MCF 10A (cell line): ENCODE measurements at regions not wholly inside any gene's neighbourhood (a gene's known extent, or its start where the extent isn't known, plus 50 kb on each side); places are given as distances from the start of the nearest gene placed in this dataset.

Experiments used
- BruUV-seq: library from RNA; stranded (reverse); fragments of 400-500 nt; replicated peaks from 2 replicates; lab custom pipeline; 2021; lab: Mats Ljungman, UMichigan
- CTCF ChIA-PET: fragments of 300-600 bp; sonication (Branson Sonifier 250); formaldehyde crosslinking; extraction: SDS; loops from one replicate; lab custom pipeline; 2021; ENCODE audit warnings: antibody characterized with exemption, inconsistent platforms; lab: Yijun Ruan, JAX
- POLR2A ChIA-PET: fragments of 300-600, 350-650 bp; sonication (Branson Sonifier 250); formaldehyde crosslinking; extraction: SDS; loops from one replicate; lab custom pipeline; 2020; ENCODE audit warnings: antibody characterized with exemption, inconsistent platforms; lab: Yijun Ruan, JAX
- DNase-seq: peaks from one replicate; pipeline ENCODE4 v3.0.0-alpha.2; 2018; ENCODE audit not compliant: unreplicated experiment
- H3K27ac Mint-ChIP-seq: one replicate; pipeline ENCODE4 v1.8.0; 2022; ENCODE audit warnings: mild to moderate bottlenecking, low read depth, mixed read lengths; ENCODE audit not compliant: unreplicated experiment
- H3K27me3 Mint-ChIP-seq: one replicate; pipeline ENCODE4 v1.8.0; 2022; ENCODE audit warnings: mixed read lengths; ENCODE audit not compliant: insufficient read depth, unreplicated experiment
- H3K36me3 Mint-ChIP-seq: one replicate; pipeline ENCODE4 v1.8.0; 2022; ENCODE audit warnings: mild to moderate bottlenecking, moderate library complexity, mixed read lengths; ENCODE audit not compliant: insufficient read depth, unreplicated experiment
- H3K4me1 Mint-ChIP-seq: one replicate; pipeline ENCODE4 v1.8.0; 2022; ENCODE audit warnings: mixed read lengths; ENCODE audit not compliant: insufficient read depth, unreplicated experiment
- H3K4me3 Mint-ChIP-seq: one replicate; pipeline ENCODE4 v1.8.0; 2022; ENCODE audit warnings: mild to moderate bottlenecking, moderate library complexity, mixed read lengths; ENCODE audit not compliant: unreplicated experiment
- H3K9me3 Mint-ChIP-seq: one replicate; pipeline ENCODE4 v1.8.0; 2022; ENCODE audit warnings: mixed read lengths; ENCODE audit not compliant: unreplicated experiment
- CTCF ChIP-seq: fragments of 200-600 bp; IDR thresholded peaks from one replicate; pipeline ENCODE4 v1.8.0; 2022; ENCODE audit warnings: antibody characterized with exemption, mild to moderate bottlenecking; ENCODE audit not compliant: unreplicated experiment
- intact Hi-C: fragments of 100-400 bp; cut with micrococcal nuclease; formaldehyde crosslinking; loops from 2 replicates; pipeline ENCODE4 v1.14.1; 2022

- Mint-ChIP-seq H3K27me3 (no peaks in the 10 kb centered on the region), H3K36me3 (peaks cover 6% of the 10 kb centered on the region), H3K27ac (no peak overlapping the region), H3K4me3 (no peak overlapping the region), H3K9me3 (peaks cover 16% of the 10 kb centered on the region), H3K4me1 (no peaks in the 10 kb centered on the region)
- ChIA-PET CTCF (no interaction called here), POLR2A (no interaction called here)
- no TSS peak for BruUV-seq
- no peak for TF ChIP-seq CTCF
- intact Hi-C loops = no loop called here
- DNase-seq = no peak
These were observed 75.1 kb upstream of the GRIK1 start for GRCh38 chr21:30014886-30015285.

GRCh38 chr21:29991624-29992023 is 51.8 kb upstream of the GRIK1 start:
- H3K36me3 Mint-ChIP-seq = no peaks in the 10 kb centered on the region
- BruUV-seq = no TSS peak
- POLR2A ChIA-PET = no interaction called here
- no peak for TF ChIP-seq CTCF
- peaks cover 11% of the 10 kb centered on the region for H3K9me3 Mint-ChIP-seq
- no peak for DNase-seq
- CTCF ChIA-PET = no interaction called here
- H3K4me3 Mint-ChIP-seq = no peak overlapping the region
- peaks cover 50% of the 10 kb centered on the region for H3K27me3 Mint-ChIP-seq
- H3K27ac Mint-ChIP-seq = no peak overlapping the region
- H3K4me1 Mint-ChIP-seq = peaks cover 6% of the 10 kb centered on the region
- intact Hi-C loops = no loop called here

- Mint-ChIP-seq H3K27ac (no peak overlapping the region), H3K27me3 (peaks cover 33% of the 10 kb centered on the region), H3K9me3 (peaks cover 15% of the 10 kb centered on the region), H3K4me3 (no peak overlapping the region), H3K4me1 (peaks cover 6% of the 10 kb centered on the region), H3K36me3 (no peaks in the 10 kb centered on the region)
- ChIA-PET CTCF (no interaction called here), POLR2A (no interaction called here)
- peak; percentile 8 for DNase-seq
- intact Hi-C loops = no loop called here
- no peak for TF ChIP-seq CTCF
- BruUV-seq = no TSS peak
These were observed 49.9 kb upstream of the GRIK1 start for GRCh38 chr21:29989634-29990234.
